ENCODE measurements at regions not wholly inside any gene's neighbourhood (a gene's known extent, or its start where the extent isn't known, plus 50 kb on each side); places are given as distances from the start of the nearest gene placed in this dataset.

GRCh38 chr10:120251821-120252442, 205.1 kb upstream of the PLPP4 start:
- Histone ChIP-seq H3K4me1 (ENCODE audit: control insufficient read depth, insufficient read depth, low read length) (no peaks in the 10 kb centered on the region), H3K9me3 (ENCODE audit: control insufficient read depth, insufficient read depth, low read depth, low read length) (no peaks in the 10 kb centered on the region), H3K4me3 (ENCODE audit: low read depth in 2 of 2, low read length in 2 of 2) (no peak overlapping the region), H3K27me3 (ENCODE audit: control insufficient read depth, insufficient read depth, low read length) (peaks cover 3% of the 10 kb centered on the region), H3K36me3 (ENCODE audit: control insufficient read depth, insufficient read depth, low read length) (no peaks in the 10 kb centered on the region), H3K27ac (ENCODE audit: low read length) (no peak overlapping the region)
- CTCF ChIA-PET = no interaction called here
- BruUV-seq (replicated peaks) = no TSS peak
- no peak for TF ChIP-seq POLR2AphosphoS5 (IDR thresholded peaks at IDR 0.05; ENCODE audit: low read depth, low read length)
- no peak for TF ChIP-seq REST (IDR thresholded peaks at IDR 0.05; ENCODE audit: insufficient read depth in 1 of 2, low read depth in 2 of 2, low read length in 1 of 2)
- POLR2A ChIA-PET = no interaction called here
- in situ Hi-C loops (cut with HindIII; ENCODE audit: low pct_unique_long_range_greater_than_20kb, low sequenced_read_pairs) (no loop called here), intact Hi-C loops (cut with micrococcal nuclease; ENCODE audit: unreplicated experiment) (no loop called here)
- no peak for ATAC-seq
- no peak for DNase-seq (ENCODE audit: low read depth, low spot score)

GRCh38 chr10:120253131-120253530, 203.9 kb upstream of the PLPP4 start:
- CTCF ChIA-PET = no interaction called here
- in situ Hi-C loops (cut with HindIII; ENCODE audit: low pct_unique_long_range_greater_than_20kb, low sequenced_read_pairs) = no loop called here
- TF ChIP-seq TCF7L2 (IDR thresholded peaks at IDR 0.05; ENCODE audit: low read depth, low read length) = no peak
- TF ChIP-seq REST (IDR thresholded peaks at IDR 0.05; ENCODE audit: insufficient read depth in 1 of 2, low read depth in 2 of 2, low read length in 1 of 2) = no peak
- no peak for TF ChIP-seq CTCF (IDR thresholded peaks at IDR 0.05)
- TF ChIP-seq POLR2AphosphoS5 (IDR thresholded peaks at IDR 0.05; ENCODE audit: low read depth, low read length) = no peak
- Histone ChIP-seq H3K27me3 (ENCODE audit: control insufficient read depth, insufficient read depth, low read length) (peaks cover 3% of the 10 kb centered on the region), H3K36me3 (ENCODE audit: control insufficient read depth, insufficient read depth, low read length) (no peaks in the 10 kb centered on the region), H3K4me3 (ENCODE audit: low read depth in 2 of 2, low read length in 2 of 2) (no peak overlapping the region), H3K27ac (ENCODE audit: low read length) (no peak overlapping the region), H3K9me3 (ENCODE audit: control insufficient read depth, insufficient read depth, low read depth, low read length) (no peaks in the 10 kb centered on the region), H3K4me1 (ENCODE audit: control insufficient read depth, insufficient read depth, low read length) (no peaks in the 10 kb centered on the region)
- DNase-seq (ENCODE audit: low read depth, low spot score) (no peak), ATAC-seq (no peak)
- POLR2A ChIA-PET = no interaction called here
- intact Hi-C loops (cut with micrococcal nuclease; ENCODE audit: unreplicated experiment) = no loop called here
- BruUV-seq (replicated peaks) = no TSS peak
